K562 (cell line): ENCODE measurements at regions not wholly inside any gene's neighbourhood (a gene's known extent, or its start where the extent isn't known, plus 50 kb on each side); places are given as distances from the start of the nearest gene placed in this dataset.
"Not testable (repeated sequence)": the region's sequence is repeated elsewhere in the genome, so short reads cannot be mapped to it uniquely, and the experiment has no call there.

Source experiments
- CBFA2T3 ChIP-seq: fragments of 450-650 bp; IDR thresholded peaks from 2 replicates; pipeline ENCODE4 v1.6.1; 2017
- CREB1 ChIP-seq, 2 experiments: sonication (generic) in 1 of 2; formaldehyde crosslinking in 1 of 2; IDR thresholded peaks; 2 replicates each; pipeline versions ENCODE4 v1.6.1 to v1.8.0; 2012 to 2022; ENCODE audit warnings: inconsistent platforms in 1 of 2, mild to moderate bottlenecking in 1 of 2, missing genetic modification reagents in 1 of 2, moderate library complexity in 1 of 2
- CTCFL ChIP-seq: IDR thresholded peaks from 2 replicates; pipeline ENCODE4 v1.6.1; 2011; ENCODE audit warnings: borderline replicate concordance, low read depth, mild to moderate bottlenecking, moderate library complexity, low read length; ENCODE audit not compliant: insufficient read depth, poor library complexity, severe bottlenecking
- ELF4 ChIP-seq: fragments of 450-650 bp; formaldehyde crosslinking; IDR thresholded peaks from 2 replicates; pipeline ENCODE4 v1.4.0; 2022; ENCODE audit warnings: missing genetic modification characterization
- EP300 ChIP-seq: IDR thresholded peaks from 2 replicates; pipeline ENCODE4 v1.6.1; 2012; ENCODE audit warnings: low read length, improper control_type of control experiment
- EP400 ChIP-seq: fragments of 450-650 bp; IDR thresholded peaks from 2 replicates; pipeline ENCODE4 v1.6.1; 2017; ENCODE audit warnings: antibody characterized with exemption, mild to moderate bottlenecking, moderate library complexity
- ERF ChIP-seq: fragments of 450-650 bp; formaldehyde crosslinking; IDR thresholded peaks from 2 replicates; pipeline ENCODE4 v1.4.0; 2020; ENCODE audit warnings: mild to moderate bottlenecking, mixed read lengths
- ILF3 ChIP-seq: fragments of 450-650 bp; IDR thresholded peaks from 2 replicates; pipeline ENCODE4 v1.6.1; 2018; ENCODE audit warnings: antibody characterized with exemption, mild to moderate bottlenecking, moderate library complexity, borderline replicate concordance
- JUNB ChIP-seq: fragments of 450-650 bp; formaldehyde crosslinking; conservative IDR thresholded peaks from 2 replicates; pipeline ENCODE4 v1.4.0; 2020; ENCODE audit warnings: mild to moderate bottlenecking
- KLF1 ChIP-seq: fragments of 450-650 bp; IDR thresholded peaks from 2 replicates; pipeline ENCODE4 v1.6.1; 2016; ENCODE audit warnings: missing genetic modification characterization, missing compliant biosample characterization
- LCOR ChIP-seq: sonication (generic); formaldehyde crosslinking; IDR thresholded peaks from 2 replicates; pipeline ENCODE4 v1.8.0; 2022; ENCODE audit warnings: mild to moderate bottlenecking, missing genetic modification reagents
- MIER1 ChIP-seq: fragments of 450-650 bp; IDR thresholded peaks from 2 replicates; pipeline ENCODE4 v1.6.1; 2016; ENCODE audit warnings: antibody characterized with exemption, mild to moderate bottlenecking, low read depth
- MNT ChIP-seq, 2 experiments: fragments of 450-650 bp; conservative IDR thresholded peaks; 2 replicates each; pipeline ENCODE4 v1.6.1; 2017; ENCODE audit warnings: mild to moderate bottlenecking in 2 of 2, moderate library complexity in 2 of 2
- MYC ChIP-seq, 2 experiments: fragments of 250-450 bp in 1 of 2; sonication (Bioruptor Pico) in 1 of 2; IDR thresholded peaks; 2 replicates each; pipeline versions ENCODE4 v1.5.1 to v1.6.1; 2012 to 2021; ENCODE audit warnings: low read depth in 2 of 2, borderline replicate concordance in 1 of 2, improper control_type of control experiment in 1 of 2, low read length in 1 of 2, mild to moderate bottlenecking in 1 of 2, moderate library complexity in 1 of 2
- NCOA1 ChIP-seq: fragments of 450-650 bp; IDR thresholded peaks from 2 replicates; pipeline ENCODE4 v1.6.1; 2016; ENCODE audit warnings: low read depth
- PML ChIP-seq: IDR thresholded peaks from 2 replicates; pipeline ENCODE4 v1.6.1; 2012; ENCODE audit warnings: low read length, inconsistent platforms
- TAF9B ChIP-seq: fragments of 450-650 bp; IDR thresholded peaks from 2 replicates; pipeline ENCODE4 v1.6.1; 2018; ENCODE audit warnings: mild to moderate bottlenecking; ENCODE audit not compliant: partially characterized antibody
- TEAD2 ChIP-seq: fragments of 450-650 bp; IDR thresholded peaks from 2 replicates; pipeline ENCODE4 v1.6.1; 2016; ENCODE audit warnings: missing genetic modification characterization, control low read depth, missing compliant biosample characterization
- XRCC3 ChIP-seq: fragments of 450-650 bp; IDR thresholded peaks from 2 replicates; pipeline ENCODE4 v1.6.1; 2017; ENCODE audit warnings: mild to moderate bottlenecking, moderate library complexity
- ZBTB2 ChIP-seq: fragments of 450-650 bp; IDR thresholded peaks from 2 replicates; pipeline ENCODE4 v1.6.1; 2016; ENCODE audit warnings: antibody characterized with exemption
- ZBTB33 ChIP-seq: sonication (generic); formaldehyde crosslinking; IDR thresholded peaks from 2 replicates; pipeline ENCODE4 v1.8.1; 2023; ENCODE audit warnings: mild to moderate bottlenecking, missing genetic modification reagents
- ZNF57 ChIP-seq: fragments of 450-650 bp; formaldehyde crosslinking; IDR thresholded peaks from 2 replicates; pipeline ENCODE4 v1.4.0; 2020; ENCODE audit warnings: mild to moderate bottlenecking, moderate library complexity

GRCh38 chr6:27633221-27633688 is 160.3 kb upstream of the ZNF184 start (continued):
- not testable (repeated sequence) for TF ChIP-seq CREB1 (IDR thresholded peaks at IDR 0.05); MYC (CRISPR knock-in tag; IDR thresholded peaks at IDR 0.05; ENCODE audit: borderline replicate concordance, low read depth)
- peak; percentile 55; the same call in 1 of the 2 replicates for TF ChIP-seq CREB1 (CRISPR knock-in tag; IDR thresholded peaks at IDR 0.05)
- TF ChIP-seq XRCC3, result peak; percentile 91
- TF ChIP-seq ZBTB33 (CRISPR knock-in tag), result peak; percentile 62; the same call in 1 of the 2 replicates
- TF ChIP-seq PML, result peak; percentile 40; the same call in 1 of the 2 replicates
- TF ChIP-seq JUNB, result peak; percentile 91
- peak; percentile 96 for TF ChIP-seq TAF9B
- 0 out of 2 replicates have a peak, but pooled peaks have one; percentile 60 for TF ChIP-seq ELF4 (CRISPR knock-in tag)
- TF ChIP-seq NCOA1, result peak; percentile 47; the same call in 1 of the 2 replicates
- peak; percentile 45; the same call in 1 of the 2 replicates for TF ChIP-seq EP400
- TF ChIP-seq ZBTB2, result peak; percentile 56; the same call in 1 of the 2 replicates
- peak; percentile 61; the same call in 1 of the 2 replicates for TF ChIP-seq MIER1
- TF ChIP-seq ZNF57, result peak; percentile 97
- TF ChIP-seq LCOR (CRISPR knock-in tag), result peak; percentile 63; the same call in 1 of the 2 replicates
- peak; percentile 16 for TF ChIP-seq CTCFL
- TF ChIP-seq MYC (IDR thresholded peaks at IDR 0.05; ENCODE audit: low read depth, low read length), result peak; percentile 45; the same call in 1 of the 2 replicates
- TF ChIP-seq KLF1 (tag), result peak; percentile 98
- TF ChIP-seq EP300, result peak; percentile 80
- TF ChIP-seq ERF (CRISPR knock-in tag), result 0 out of 2 replicates have a peak, but pooled peaks have one; percentile 46
- TF ChIP-seq TEAD2 (tag), result peak; percentile 67; the same call in 1 of the 2 replicates
- TF ChIP-seq MNT (conservative IDR thresholded peaks at IDR 0.05), result peak; percentile 33 to 60; a peak in 1 of 4 replicates
- TF ChIP-seq CBFA2T3, result peak; percentile 96
- 0 out of 2 replicates have a peak, but pooled peaks have one; percentile 13 for TF ChIP-seq ILF3
